ENCODE measurements at regions not wholly inside any gene's neighbourhood (a gene's known extent, or its start where the extent isn't known, plus 50 kb on each side); places are given as distances from the start of the nearest gene placed in this dataset.
"Not testable (repeated sequence)": the region's sequence is repeated elsewhere in the genome, so short reads cannot be mapped to it uniquely, and the experiment has no call there.

- peak; percentile 19 for DNase-seq (ENCODE audit: low spot score)
- no peak for ATAC-seq
Measured at GRCh38 chr2:64910972-64911433, 78.2 kb upstream of the SLC1A4 start.

GRCh38 chr2:64913357-64913869 lies 75.8 kb upstream of the SLC1A4 start:
- DNase-seq (ENCODE audit: low spot score), result peak; percentile 47
- peak; percentile 59 for ATAC-seq

GRCh38 chr2:64914247-64914646 lies 75.0 kb upstream of the SLC1A4 start:
- no peak for ATAC-seq

GRCh38 chr2:64914735-64915509 lies 74.3 kb upstream of the SLC1A4 start:
- DNase-seq (ENCODE audit: low spot score), result peak; percentile 41
- ATAC-seq, result no peak

More at GRCh38 chr2:64914247-64914646, 75.0 kb upstream of the SLC1A4 start:
- DNase-seq (ENCODE audit: low spot score), result no peak

- ATAC-seq, result no peak
- DNase-seq (ENCODE audit: low spot score), result no peak
Measured at GRCh38 chr2:64915510-64915900, 73.7 kb upstream of the SLC1A4 start.

GRCh38 chr2:64918220-64918886 lies 70.8 kb upstream of the SLC1A4 start:
- ATAC-seq, result no peak

GRCh38 chr2:64919261-64919660 lies 69.9 kb upstream of the SLC1A4 start:
- ATAC-seq (no peak), DNase-seq (ENCODE audit: low spot score) (no peak)

More at GRCh38 chr2:64918220-64918886, 70.8 kb upstream of the SLC1A4 start:
- DNase-seq (ENCODE audit: low spot score), result no peak

- peak; percentile 89 for ATAC-seq
- peak; percentile 76 for DNase-seq (ENCODE audit: low spot score)
Measured at GRCh38 chr2:64922482-64923384, 66.5 kb upstream of the SLC1A4 start.

GRCh38 chr2:64923385-64923710 lies 65.9 kb upstream of the SLC1A4 start:
- DNase-seq (ENCODE audit: low spot score) (no peak), ATAC-seq (no peak)

- DNase-seq (ENCODE audit: low spot score) (no peak), ATAC-seq (no peak)
Measured at GRCh38 chr2:64924170-64924934, 64.8 kb upstream of the SLC1A4 start.

- not testable (repeated sequence) for DNase-seq (ENCODE audit: low spot score); ATAC-seq
Measured at GRCh38 chr2:64925930-64926722, 63.1 kb upstream of the SLC1A4 start.

- DNase-seq (ENCODE audit: low spot score), result no peak
- no peak for ATAC-seq
Measured at GRCh38 chr2:64928813-64929212, 60.4 kb upstream of the SLC1A4 start.

GRCh38 chr2:64929333-64929732 lies 59.9 kb upstream of the SLC1A4 start:
- ATAC-seq, result no peak
- DNase-seq (ENCODE audit: low spot score), result no peak

- no peak for ATAC-seq
- DNase-seq (ENCODE audit: low spot score), result no peak
Measured at GRCh38 chr2:64930258-64930671, 58.9 kb upstream of the SLC1A4 start.

GRCh38 chr2:64931246-64932115 lies 57.7 kb upstream of the SLC1A4 start:
- no peak for DNase-seq (ENCODE audit: low spot score)
- no peak for ATAC-seq

- no peak for ATAC-seq
- no peak for DNase-seq (ENCODE audit: low spot score)
Measured at GRCh38 chr2:64932116-64932370, 57.2 kb upstream of the SLC1A4 start.

- DNase-seq (ENCODE audit: low spot score), result no peak
- ATAC-seq, result no peak
Measured at GRCh38 chr2:64932371-64933216, 56.6 kb upstream of the SLC1A4 start.

GRCh38 chr2:64934530-64934929 lies 54.7 kb upstream of the SLC1A4 start:
- DNase-seq (ENCODE audit: low spot score) (no peak), ATAC-seq (no peak)
